GM18868 (cell line): ENCODE measurements at regions not wholly inside any gene's neighbourhood (a gene's known extent, or its start where the extent isn't known, plus 50 kb on each side); places are given as distances from the start of the nearest gene placed in this dataset.
"Not testable (repeated sequence)": the region's sequence is repeated elsewhere in the genome, so short reads cannot be mapped to it uniquely, and the experiment has no call there.

Experiments used
- ATAC-seq: cut with Tn5 transposase; IDR thresholded peaks from one replicate; pipeline ENCODE4 v1.9.1; 2021; ENCODE audit warnings: mild to moderate bottlenecking, moderate library complexity; ENCODE audit not compliant: unreplicated experiment

- no peak for ATAC-seq
Measured at GRCh38 chr7:85285527-85285926, 98.7 kb upstream of the SEMA3D start.

GRCh38 chr7:85275204-85275603 is 88.3 kb upstream of the SEMA3D start:
- no peak for ATAC-seq

- ATAC-seq = no peak
Measured at GRCh38 chr7:85274454-85274853, 87.6 kb upstream of the SEMA3D start.

GRCh38 chr7:85262891-85263290 is 76.0 kb upstream of the SEMA3D start:
- ATAC-seq = no peak

- ATAC-seq = no peak
Measured at GRCh38 chr7:85261336-85261735, 74.5 kb upstream of the SEMA3D start.

GRCh38 chr7:85249787-85250186 is 62.9 kb upstream of the SEMA3D start:
- ATAC-seq = not testable (repeated sequence)

- ATAC-seq = no peak
Measured at GRCh38 chr7:85239109-85239508, 52.3 kb upstream of the SEMA3D start.

GRCh38 chr7:85237721-85238120 is 50.9 kb upstream of the SEMA3D start:
- no peak for ATAC-seq
